ENCODE measurements at regions not wholly inside any gene's neighbourhood (a gene's known extent, or its start where the extent isn't known, plus 50 kb on each side); places are given as distances from the start of the nearest gene placed in this dataset.

- TF ChIP-seq, protein P1, sequence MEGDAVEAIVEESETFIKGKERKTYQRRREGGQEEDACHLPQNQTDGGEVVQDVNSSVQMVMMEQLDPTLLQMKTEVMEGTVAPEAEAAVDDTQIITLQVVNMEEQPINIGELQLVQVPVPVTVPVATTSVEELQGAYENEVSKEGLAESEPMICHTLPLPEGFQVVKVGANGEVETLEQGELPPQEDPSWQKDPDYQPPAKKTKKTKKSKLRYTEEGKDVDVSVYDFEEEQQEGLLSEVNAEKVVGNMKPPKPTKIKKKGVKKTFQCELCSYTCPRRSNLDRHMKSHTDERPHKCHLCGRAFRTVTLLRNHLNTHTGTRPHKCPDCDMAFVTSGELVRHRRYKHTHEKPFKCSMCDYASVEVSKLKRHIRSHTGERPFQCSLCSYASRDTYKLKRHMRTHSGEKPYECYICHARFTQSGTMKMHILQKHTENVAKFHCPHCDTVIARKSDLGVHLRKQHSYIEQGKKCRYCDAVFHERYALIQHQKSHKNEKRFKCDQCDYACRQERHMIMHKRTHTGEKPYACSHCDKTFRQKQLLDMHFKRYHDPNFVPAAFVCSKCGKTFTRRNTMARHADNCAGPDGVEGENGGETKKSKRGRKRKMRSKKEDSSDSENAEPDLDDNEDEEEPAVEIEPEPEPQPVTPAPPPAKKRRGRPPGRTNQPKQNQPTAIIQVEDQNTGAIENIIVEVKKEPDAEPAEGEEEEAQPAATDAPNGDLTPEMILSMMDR (conservative IDR thresholded peaks at IDR 0.05), result no peak
- TF ChIP-seq EZH2 (IDR thresholded peaks at IDR 0.05; ENCODE audit: low read depth), result no peak
- Histone ChIP-seq H3K27me3 (ENCODE audit: insufficient read depth, low read depth) (no peaks in the 10 kb centered on the region), H3F3A (ENCODE audit: insufficient read depth, low read depth) (no peaks in the 10 kb centered on the region), H3K4me1 (replicated peaks; ENCODE audit: insufficient read depth) (no peaks in the 10 kb centered on the region), H4K20me1 (ENCODE audit: insufficient read depth) (no peaks in the 10 kb centered on the region), H3K4me3 (no peak overlapping the region), H3K4me2 (no peak overlapping the region), H2AFZ (no peak overlapping the region), H3K36me3 (ENCODE audit: low read depth) (no peaks in the 10 kb centered on the region), H3K79me2 (ENCODE audit: low read depth) (no peaks in the 10 kb centered on the region), H3K9me2 (ENCODE audit: insufficient read depth) (no peaks in the 10 kb centered on the region), H3K9me3 (ENCODE audit: insufficient read depth, low read depth) (no peaks in the 10 kb centered on the region), H3K27ac (no peak overlapping the region)
- BruUV-seq (replicated peaks), result no TSS peak
- ChIA-PET POLR2A (ENCODE audit: unreplicated experiment) (no interaction called here), CTCF (no interaction called here)
- DNase-seq, result no peak
- intact Hi-C loops (cut with micrococcal nuclease; ENCODE audit: unreplicated experiment), result no loop called here
Observed at GRCh38 chr9:29060041-29060440, 1486.8 kb upstream of the C9orf72 start.

- BruUV-seq (replicated peaks), result no TSS peak
- no peaks in the 10 kb centered on the region for H3K79me2 ChIP-seq (ENCODE audit: low read depth)
- TF ChIP-seq, protein P1 (conservative IDR thresholded peaks at IDR 0.05), result no peak
- TF ChIP-seq EZH2 (IDR thresholded peaks at IDR 0.05; ENCODE audit: low read depth), result no peak
- H3K4me3 ChIP-seq, result no peak overlapping the region
- H3F3A ChIP-seq (ENCODE audit: insufficient read depth, low read depth), result no peaks in the 10 kb centered on the region
- no peaks in the 10 kb centered on the region for H4K20me1 ChIP-seq (ENCODE audit: insufficient read depth)
- intact Hi-C loops (cut with micrococcal nuclease; ENCODE audit: unreplicated experiment), result no loop called here
- H3K9me3 ChIP-seq (ENCODE audit: insufficient read depth, low read depth), result no peaks in the 10 kb centered on the region
- no peaks in the 10 kb centered on the region for H3K4me1 ChIP-seq (replicated peaks; ENCODE audit: insufficient read depth)
- ChIA-PET CTCF (no interaction called here), POLR2A (ENCODE audit: unreplicated experiment) (no interaction called here)
- H3K27ac ChIP-seq, result no peak overlapping the region
- no peaks in the 10 kb centered on the region for H3K27me3 ChIP-seq (ENCODE audit: insufficient read depth, low read depth)
- H2AFZ ChIP-seq, result no peak overlapping the region
- DNase-seq, result no peak
- H3K9me2 ChIP-seq (ENCODE audit: insufficient read depth), result no peaks in the 10 kb centered on the region
- H3K36me3 ChIP-seq (ENCODE audit: low read depth), result no peaks in the 10 kb centered on the region
- H3K4me2 ChIP-seq, result no peak overlapping the region
Observed at GRCh38 chr9:29062446-29062845, 1489.2 kb upstream of the C9orf72 start.

- no peaks in the 10 kb centered on the region for H3K36me3 ChIP-seq (ENCODE audit: low read depth)
- TF ChIP-seq EZH2 (IDR thresholded peaks at IDR 0.05; ENCODE audit: low read depth), result no peak
- TF ChIP-seq, protein P1 (conservative IDR thresholded peaks at IDR 0.05), result no peak
- H3K27ac ChIP-seq, result no peak overlapping the region
- no peaks in the 10 kb centered on the region for H3K79me2 ChIP-seq (ENCODE audit: low read depth)
- BruUV-seq (replicated peaks), result no TSS peak
- no peaks in the 10 kb centered on the region for H3K9me3 ChIP-seq (ENCODE audit: insufficient read depth, low read depth)
- no peaks in the 10 kb centered on the region for H3F3A ChIP-seq (ENCODE audit: insufficient read depth, low read depth)
- POLR2A ChIA-PET (ENCODE audit: unreplicated experiment), result interaction anchor here (0.7 kb wide), 1 partner anchor 16 kb away, joined by 13 read pairs; no protein-coding TSS in a partner anchor
- intact Hi-C loops (cut with micrococcal nuclease; ENCODE audit: unreplicated experiment), result no loop called here
- no peaks in the 10 kb centered on the region for H3K9me2 ChIP-seq (ENCODE audit: insufficient read depth)
- H3K4me3 ChIP-seq, result no peak overlapping the region
- no peaks in the 10 kb centered on the region for H4K20me1 ChIP-seq (ENCODE audit: insufficient read depth)
- H2AFZ ChIP-seq, result no peak overlapping the region
- DNase-seq, result no peak
- no peaks in the 10 kb centered on the region for H3K27me3 ChIP-seq (ENCODE audit: insufficient read depth, low read depth)
- no peak overlapping the region for H3K4me2 ChIP-seq
- H3K4me1 ChIP-seq (replicated peaks; ENCODE audit: insufficient read depth), result no peaks in the 10 kb centered on the region
- CTCF ChIA-PET, result no interaction called here
Observed at GRCh38 chr9:29063031-29063430, 1489.8 kb upstream of the C9orf72 start.

All from PC-9 (cell line).